ENCODE measurements at regions not wholly inside any gene's neighbourhood (a gene's known extent, or its start where the extent isn't known, plus 50 kb on each side); places are given as distances from the start of the nearest gene placed in this dataset.

DNA sequence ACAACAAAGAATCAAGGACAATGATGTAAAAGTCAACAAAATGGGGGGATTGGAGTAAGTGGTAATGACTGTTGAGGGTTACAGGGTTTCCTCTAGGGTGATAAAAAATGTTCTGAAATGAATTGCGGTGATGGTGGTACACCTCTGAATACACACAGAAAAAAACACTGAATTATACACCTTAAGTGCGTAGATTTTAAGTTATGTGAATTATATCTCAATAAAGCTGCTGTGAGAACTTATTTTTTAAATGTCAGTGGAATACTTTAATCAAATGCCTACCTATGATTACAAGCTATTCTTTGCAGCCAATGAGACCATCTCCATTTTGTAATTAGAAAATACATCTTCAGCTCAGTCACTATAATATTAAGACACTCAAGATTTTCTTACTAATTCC is 53.5 kb downstream of the ZNF608 start:
- no peak for DNase-seq

DNA sequence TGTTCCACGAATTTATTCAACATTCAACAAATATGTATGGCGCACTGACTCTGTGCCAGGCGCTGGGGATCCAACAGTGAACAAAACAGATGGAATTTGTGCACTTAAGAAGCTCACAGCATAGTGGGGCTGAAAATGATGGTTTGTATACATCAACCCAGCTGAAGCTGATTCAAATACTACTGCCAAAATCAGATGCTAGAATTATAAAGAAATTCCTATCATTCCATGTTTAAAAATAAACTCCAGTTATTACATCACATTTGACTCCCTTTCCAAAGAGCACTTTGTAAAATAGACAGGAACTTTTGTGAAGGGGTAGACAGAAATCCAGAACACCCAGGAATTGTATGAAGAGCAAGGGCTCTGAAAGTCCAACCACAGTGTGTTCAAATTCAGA is 54.1 kb downstream of the ZNF608 start:
- no peak for DNase-seq

DNA sequence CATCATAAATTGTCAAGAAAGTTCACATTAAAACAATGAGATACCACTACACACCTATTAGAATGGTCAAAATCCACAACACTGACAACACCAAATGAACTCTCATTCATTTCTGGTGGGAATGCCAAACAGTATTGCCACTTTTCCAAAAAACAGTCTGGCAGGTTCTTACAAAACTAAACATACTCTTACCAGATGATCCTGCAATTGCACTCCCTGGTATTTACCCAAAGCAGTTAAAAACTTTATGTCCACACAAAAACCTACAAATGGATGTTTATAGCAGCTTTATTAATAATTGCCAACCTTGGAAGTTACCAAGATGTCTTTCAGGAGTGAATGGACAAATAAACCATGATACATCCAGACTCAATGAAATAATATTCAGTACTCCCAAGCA is 56.8 kb downstream of the ZNF608 start:
- no peak for DNase-seq

DNA sequence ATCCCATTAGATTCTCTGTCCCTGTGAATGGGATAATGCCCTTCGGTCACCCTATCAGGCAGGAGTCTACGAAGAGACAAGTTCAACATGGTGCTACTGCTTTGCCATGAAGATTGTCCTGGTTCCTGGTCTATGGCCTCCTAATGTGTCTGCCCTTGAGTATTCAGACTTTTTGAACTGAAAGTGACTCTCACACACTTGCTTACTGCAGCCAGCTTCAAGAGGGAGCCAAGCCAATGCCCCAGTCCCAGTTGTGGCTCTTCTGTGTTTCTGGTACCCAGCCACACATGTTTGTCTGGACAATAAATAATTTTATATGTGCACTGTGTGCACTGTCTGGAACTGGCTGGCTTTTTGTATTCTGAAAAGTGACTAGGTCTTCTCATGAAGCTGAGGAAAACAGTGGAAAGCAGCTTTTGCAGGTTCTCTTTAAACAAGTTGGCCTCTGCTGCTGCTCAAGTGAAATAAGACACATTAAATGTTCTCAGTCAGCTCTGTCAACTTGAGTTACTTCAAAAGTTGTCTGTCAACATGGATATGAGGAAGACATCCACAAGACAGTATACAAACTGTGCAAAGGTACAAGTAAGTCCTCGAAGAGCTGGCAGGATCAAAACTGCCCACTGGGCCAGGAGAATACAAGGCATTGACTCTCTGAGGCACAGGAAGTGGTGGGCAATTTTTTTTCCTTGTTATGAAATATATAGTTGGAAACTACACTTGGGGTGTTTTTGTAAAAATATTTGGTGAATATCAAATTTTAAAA is 60.0 kb downstream of the ZNF608 start:
- DNase-seq = no peak

DNA sequence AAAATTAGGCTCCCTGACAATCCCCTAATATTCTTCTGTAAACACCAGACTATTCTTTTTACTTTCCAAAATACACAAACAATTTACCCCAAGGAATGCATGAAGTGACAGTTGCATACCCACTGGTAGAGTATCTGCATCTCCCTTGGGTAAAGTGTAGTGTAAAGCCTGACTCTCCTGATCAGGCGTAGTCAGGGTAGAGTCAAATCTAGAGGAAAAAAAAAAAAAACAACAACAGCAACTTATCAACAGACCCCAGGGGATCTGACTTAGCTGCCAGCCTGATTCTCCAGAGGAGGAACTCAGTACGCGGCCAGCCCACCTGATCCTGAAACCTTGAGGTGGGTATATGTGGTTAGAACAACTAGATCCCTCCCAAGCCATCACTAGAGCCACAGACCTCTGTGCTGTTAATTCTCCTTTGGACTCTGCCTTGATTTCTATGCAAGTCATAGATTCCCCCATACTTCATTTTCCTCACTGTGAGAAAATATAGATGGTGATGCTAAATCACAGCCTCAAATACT is 61.0 kb downstream of the ZNF608 start:
- no peak for DNase-seq

DNA sequence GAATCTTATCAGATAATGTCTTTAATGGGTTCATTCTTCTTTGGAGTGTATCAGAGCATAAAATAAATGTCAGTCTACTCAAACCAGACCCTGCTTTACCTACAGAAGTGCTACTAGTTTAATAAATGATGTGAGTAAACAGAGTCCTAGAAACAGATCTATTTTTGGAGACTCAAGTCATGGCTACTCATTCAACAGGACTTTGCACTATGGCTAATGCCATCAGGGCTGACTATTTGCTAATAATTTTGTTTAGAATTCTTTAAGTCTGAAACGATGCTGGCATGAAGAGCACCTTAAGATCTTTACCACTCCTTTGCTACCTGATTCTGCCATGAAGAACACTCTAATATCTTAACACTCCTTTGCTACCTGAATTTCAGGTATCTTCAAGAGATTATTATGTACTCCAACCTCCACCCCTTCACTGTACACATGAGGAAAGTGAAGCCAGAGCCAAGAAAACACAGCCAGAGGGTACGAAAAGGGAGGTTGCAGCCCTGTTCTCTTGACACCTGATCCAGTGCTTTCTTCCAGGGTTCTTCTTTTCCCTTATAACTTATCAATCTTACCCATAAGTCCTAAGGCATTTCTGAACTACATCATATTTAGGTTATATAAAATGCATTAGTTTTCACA is 62.4 kb downstream of the ZNF608 start:
- DNase-seq = no peak

DNA sequence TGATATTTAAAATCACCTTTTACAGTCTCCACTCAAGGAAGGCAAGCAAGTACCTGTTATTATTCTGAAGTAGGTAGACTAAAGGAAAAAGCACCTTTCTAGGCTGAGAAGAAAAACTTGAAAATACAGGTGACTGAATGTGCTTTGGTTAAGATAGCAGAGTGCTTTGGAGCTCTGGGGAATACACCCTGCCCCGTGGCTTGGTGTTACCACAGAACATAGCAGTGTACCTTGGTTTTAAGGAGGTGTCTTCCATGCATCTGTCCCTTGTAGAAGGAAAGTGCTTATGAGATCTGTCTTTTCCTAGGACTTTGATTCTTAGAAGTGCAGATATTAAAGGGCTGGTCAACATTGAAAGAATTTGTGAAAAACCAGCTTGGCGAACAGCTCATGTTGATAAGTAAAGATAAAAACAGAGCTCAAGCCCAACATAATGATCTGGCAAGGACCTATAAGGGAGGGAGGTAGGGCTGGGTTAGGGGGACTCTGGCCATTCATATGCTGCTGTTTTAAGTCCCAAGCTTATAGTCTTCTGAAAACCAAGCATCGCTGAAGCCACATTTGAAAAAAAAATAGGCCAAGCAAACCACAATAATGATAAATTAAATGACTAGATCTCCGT is 66.8 kb downstream of the ZNF608 start:
- no peak for DNase-seq

DNA sequence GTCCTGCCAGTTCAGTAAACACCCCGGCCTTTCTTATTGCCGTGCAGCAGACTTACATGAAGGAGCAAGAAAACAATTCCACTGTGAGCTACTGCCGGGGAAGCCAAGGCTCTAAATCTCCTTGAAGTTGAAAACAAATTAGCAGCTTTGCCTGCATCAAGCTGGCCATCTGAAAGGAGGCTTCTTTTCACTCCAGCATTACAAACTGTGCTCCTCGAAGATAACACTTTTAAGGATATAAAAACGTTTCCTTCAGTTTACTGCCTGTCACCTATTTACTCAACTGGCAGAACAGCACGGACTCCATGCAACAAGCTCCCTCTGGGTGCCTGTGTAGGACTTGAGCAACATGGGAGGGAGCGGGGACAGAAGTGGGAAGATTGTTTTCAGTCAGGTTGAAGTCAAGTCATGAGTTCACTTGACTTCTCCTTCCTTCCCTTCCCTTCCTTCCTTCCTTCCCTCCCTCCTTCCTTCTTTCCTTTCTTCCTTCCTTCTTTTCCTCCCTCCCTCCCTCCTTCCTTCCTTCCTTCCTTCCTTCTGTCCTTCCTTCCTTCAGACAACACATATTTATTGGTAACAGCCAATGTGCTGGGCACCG is 67.4 kb downstream of the ZNF608 start:
- no peak for DNase-seq

DNA sequence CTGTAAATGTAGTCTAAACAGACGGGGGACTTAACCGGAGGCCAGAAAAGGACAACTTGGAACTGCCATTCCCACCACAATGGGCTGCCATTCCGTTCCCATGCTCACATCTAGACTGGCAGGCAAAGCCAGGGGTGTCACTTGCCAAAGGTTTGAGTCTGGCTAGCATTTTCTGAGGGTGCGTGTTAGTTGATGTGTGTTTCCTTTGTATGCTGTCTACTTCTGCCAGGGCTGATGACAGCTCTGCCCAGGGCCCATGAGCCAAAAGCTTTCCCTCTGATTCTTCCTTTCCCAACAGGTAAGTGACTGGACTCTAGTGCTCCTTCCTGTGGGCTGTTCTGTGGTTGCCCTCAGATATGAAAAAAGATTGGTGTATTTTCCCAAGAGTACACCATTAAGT is 68.0 kb downstream of the ZNF608 start:
- DNase-seq = no peak

DNA sequence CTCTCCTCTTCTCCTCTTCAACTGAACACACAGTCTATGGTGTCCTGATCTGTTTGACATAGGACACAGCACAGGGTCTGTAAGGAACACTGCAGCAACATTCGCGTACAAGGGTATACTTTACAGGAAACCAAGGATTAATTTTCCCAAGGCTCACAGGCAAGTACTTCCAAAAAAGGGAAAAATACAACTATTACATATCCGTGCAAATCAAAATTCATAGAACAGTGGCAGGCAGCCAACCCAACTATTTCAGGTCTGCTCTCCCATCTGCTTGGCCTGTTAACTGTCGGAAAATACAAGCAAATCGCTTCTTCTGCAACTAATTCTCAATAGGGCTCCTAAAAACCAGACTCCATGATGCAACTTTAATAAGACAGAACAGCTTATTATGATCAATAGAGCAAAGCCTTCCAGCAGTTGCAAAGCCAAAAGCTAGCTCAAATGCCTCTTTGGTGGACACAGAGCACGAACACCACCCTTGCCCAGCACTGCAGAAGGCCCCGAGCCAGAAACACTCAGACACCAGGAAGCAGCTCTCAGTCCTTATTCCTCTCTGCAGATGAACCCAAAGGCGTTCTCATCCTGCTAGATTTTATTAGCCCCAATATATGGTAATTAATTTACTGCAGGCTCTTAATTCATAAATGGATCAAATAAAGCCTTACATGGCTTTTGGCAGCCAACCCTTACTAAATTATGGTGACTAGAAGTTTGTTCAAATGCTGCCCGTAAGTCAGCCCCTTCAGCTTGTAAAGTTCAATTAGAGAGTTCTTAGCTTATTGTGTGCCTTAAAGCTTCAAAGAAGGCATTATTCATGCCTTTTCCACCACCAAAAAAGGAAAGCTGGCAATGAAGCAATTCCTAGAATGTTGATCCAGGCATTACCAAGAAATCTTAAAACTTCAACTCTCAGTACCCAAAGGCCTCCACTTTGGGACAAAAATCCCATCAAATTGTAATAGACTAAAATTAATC is 68.8 kb downstream of the ZNF608 start:
- DNase-seq = no peak

DNA sequence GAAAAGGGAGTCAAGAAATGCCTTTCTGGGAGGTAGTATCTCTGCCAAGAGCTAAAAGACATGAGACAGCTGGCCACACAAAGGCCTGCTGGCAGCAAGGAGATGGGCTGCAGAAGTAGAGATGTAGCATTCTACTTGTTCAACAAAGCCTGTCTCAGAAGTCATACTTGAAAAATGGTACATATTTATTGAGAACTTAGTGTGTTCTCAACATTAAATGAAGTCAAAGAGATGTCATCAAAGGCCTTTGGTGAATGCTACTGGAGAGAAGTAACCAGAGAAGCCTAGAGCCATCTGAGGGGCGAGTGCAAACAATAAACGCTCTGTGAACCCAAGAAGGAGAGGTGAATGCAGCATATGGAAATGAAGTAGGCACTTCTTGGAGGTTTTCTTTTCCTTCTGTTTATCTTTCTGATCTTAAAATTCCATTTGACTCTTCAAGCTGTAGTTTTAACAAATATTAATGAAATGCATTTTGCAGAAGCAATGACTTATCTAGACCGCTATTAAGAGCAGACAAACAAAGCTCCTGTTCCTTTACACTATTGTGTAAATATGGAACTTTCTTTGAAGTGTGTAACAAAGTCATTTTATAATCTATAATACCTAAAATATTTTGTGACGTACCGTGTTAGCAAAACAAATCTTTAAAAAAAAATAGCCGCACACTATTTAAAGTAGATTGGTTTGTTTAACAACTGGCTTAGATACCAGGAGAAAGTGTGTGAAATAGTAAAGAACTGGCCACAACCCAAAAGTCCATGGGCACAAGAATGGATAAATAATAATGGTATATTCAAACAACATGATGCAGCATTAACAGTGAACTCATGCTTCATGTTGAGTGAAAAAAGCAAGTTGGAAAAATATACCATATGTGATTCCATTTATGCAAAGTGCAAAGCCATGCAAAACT is 70.2 kb downstream of the ZNF608 start:
- DNase-seq = no peak

DNA sequence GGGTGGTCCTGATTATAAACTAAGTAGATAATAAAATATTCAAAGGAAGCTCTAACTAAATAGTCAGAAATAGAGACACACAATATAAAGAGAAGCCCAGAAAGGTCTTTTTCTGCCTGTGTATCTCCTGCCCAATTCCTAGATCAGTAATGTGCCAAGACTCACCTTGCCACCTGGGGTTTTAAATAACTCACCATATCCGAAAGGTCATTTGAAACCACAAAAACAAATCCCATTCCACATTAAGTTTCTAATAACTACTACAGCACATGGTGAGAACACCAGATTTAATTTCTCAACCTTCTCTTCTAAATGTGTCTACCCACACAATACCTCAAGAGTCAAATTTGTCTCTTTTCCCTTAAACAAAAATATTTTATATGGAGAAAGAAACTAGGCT is 75.2 kb downstream of the ZNF608 start:
- DNase-seq = no peak

DNA sequence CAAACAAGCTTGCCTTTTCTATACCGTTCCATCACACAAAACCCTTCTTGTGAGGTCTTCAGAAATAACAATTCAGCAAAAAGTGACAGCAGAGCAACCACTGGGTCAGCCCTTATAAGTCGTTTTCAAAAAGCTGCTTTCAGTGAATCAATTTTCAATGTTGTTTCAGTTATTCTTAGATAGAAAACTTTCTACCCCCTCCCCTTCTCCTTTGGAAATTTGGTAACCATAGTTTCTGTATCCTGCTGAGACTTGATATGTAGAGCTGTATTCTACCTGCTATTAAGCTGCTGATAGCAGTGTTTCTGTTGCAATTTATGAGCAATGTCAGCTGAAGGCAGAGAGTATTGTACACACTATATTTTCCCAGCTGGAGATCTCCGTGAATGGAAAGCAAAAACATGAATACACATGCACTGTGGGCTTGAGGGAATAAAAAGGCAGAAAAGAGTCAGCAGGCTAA is 75.7 kb downstream of the ZNF608 start:
- no peak for DNase-seq

DNA sequence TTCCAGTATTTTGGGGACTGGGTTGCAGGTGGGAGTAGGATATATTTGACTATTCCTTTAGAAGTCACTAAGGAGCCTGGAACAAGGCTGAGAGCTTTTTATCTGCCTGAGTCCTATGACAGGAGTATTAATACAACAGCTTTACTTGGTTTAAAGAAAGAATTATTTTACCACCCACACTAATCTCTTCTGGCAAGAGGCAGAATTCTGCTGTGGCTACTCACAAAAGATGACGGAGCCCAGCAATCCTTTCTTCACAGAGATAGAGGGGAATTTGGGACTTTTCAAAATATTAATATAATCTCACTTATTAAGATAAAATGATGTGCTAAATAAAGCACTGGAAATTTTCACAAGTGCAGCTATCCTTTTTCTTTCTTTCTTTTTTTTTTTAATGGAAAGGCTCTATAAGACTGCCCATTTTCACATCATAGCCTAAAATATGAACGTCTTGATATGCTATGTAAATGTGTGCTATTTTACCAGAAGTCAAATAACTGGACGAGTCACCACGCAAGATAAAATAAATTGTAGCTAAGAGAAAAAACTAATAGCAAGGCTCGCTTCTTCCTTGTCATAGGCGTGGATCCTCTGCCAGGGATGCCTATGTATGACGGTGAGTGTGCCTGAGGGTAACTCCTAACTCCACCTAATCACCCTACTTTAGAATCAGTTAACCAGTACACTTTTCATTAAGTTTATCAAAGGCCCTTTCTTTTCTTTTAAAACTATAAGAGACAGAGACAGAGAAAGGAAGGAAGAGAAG is 76.3 kb downstream of the ZNF608 start:
- DNase-seq = no peak

DNA sequence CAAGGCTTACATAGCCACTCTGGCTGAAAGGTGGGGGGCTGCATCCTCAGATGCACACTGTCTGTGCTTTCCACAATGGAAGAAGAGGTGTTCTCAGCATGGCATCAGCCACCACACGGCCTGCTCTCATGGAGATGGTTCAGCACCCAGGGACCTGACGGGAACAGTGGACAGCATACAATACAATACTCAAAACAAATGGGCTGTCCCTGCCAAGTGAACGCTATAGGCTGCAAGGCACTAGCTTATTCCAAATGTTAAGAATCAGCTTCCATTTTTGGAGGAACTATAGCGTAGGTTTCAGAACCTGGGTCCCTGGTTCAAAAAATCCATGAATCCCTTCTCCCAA is 77.2 kb downstream of the ZNF608 start:
- DNase-seq = no peak

DNA sequence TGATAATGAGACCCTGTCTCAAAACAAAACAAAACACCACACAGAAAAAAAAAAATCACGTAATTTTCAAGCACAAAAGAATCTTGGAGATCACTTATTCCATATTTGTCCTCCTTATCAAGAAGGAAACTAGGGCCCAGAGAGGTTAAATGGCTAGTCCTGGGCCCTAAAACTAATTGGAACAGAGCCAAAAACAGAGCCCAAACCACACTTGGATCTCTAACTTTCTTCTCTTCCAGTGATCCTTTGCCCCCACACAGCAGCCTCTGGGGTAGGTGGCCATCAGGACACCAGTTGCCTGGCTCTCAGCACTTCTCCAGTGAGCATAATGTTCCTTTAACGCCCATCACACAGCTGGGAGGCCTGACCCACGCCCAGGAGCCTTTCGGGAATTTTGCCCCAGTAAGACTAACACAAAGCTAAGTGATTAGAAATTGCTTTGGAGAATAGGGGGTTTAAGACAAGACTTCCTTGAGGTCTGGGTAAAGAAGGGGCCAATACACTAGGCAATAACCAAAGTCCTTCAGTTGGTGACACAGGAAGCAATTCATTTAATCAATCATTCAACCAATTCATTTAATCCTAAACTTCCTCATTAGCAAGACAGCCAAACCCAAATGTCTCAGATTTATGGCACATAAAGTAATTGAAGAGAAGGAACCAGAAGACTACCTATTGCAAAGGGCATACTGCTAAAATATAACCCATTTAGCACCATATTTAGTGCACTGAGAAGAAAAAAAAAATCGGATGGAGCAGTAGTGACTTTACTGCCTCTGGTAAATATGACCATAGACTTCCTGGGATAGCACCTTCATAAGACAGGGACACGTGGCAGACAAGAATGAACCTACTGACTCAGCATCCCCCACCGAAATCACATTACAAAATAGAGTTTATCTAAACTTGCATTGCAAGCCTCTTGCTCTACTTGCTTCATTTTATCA is 77.8 kb downstream of the ZNF608 start:
- no peak for DNase-seq

DNA sequence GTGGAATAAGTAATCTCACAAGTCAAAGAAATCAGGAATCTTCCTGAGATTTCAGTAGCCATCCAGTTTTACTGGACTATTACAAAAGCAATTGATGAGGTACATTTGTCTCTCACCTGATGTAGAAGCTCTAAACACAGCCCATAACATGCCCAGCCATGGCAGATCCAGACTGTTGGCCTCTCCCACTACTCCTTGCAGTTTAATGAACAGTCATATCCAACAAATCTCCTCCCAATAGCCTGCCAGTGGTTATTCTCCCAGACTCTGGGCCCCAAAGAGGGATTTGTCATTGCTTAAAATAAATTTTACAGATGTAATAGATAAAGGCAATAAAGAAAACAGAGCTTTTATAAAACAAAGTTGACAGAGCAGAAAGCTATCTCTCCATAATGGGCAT is 80.8 kb downstream of the ZNF608 start:
- DNase-seq = no peak

DNA sequence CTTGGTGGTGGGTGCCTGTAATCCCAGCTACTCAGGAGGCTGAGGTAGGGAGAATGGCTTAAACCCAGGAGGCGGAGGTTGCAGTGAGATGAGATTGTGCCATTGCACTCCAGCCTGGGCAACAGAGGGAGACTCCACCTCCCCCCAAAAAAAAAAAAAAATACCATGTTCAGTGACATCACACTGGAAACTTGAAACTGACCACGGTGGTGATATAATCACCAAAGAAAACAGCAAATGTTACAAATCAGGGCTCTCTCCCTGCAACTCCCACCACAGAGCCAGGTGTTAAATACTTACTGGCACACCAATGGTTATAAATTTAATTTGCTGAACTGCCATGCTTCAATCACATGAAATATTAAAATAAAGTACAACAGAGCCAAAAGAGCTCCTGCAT is 81.4 kb downstream of the ZNF608 start:
- no peak for DNase-seq

DNA sequence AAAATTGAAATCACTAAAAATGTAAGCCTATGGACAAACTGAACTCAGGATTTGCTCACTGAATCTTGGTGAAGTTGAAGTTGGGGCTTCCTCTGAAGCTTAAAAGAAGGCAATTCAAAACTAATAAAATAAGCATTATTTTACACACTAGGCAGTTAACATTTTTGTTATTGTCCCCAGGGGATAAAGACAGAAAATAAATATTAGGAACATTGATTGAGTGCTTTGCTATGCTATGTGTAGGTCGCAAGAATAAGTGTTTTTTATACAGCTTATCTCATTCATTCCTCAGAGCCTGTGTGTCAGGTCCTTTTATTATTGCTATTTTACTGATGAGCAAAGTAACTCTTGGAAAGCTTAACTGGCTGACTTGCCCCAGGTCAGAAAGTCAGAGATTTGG is 82.2 kb downstream of the ZNF608 start:
- DNase-seq = no peak
